Caco-2 (cell line): ENCODE measurements at regions not wholly inside any gene's neighbourhood (a gene's known extent, or its start where the extent isn't known, plus 50 kb on each side); places are given as distances from the start of the nearest gene placed in this dataset.

Experiments
- BruUV-seq: library from RNA; stranded (reverse); fragments of 400-500 nt; replicated peaks from 2 replicates; lab custom pipeline; 2021; lab: Mats Ljungman, UMichigan
- CTCF ChIA-PET: fragments of 300-600 bp; sonication (Branson Sonifier 250); formaldehyde crosslinking; loops from one replicate; lab custom pipeline; 2022; ENCODE audit warnings: antibody characterized with exemption; lab: Charles Lee
- POLR2A ChIA-PET: fragments of 300-600 bp; sonication (Branson Sonifier 250); formaldehyde crosslinking; loops from one replicate; lab custom pipeline; 2022; ENCODE audit warnings: antibody characterized with exemption; lab: Charles Lee
- DNase-seq, 2 experiments: peaks; one replicate each; pipeline versions ENCODE4 v3.0.0 to v3.0.0-alpha.2; 2020 to 2022
- H3K27me3 ChIP-seq: replicated peaks from 2 replicates; pipeline ENCODE4 v1.6.0; 2011; ENCODE audit warnings: low read length; ENCODE audit not compliant: control insufficient read depth, insufficient read depth
- H3K36me3 ChIP-seq: 2 replicates; pipeline ENCODE4 v1.5.1; 2011; ENCODE audit warnings: low read length; ENCODE audit not compliant: control insufficient read depth, insufficient read depth
- H3K4me1 ChIP-seq: fragments of 250-450 bp; sonication (Bioruptor Pico); 2 replicates; pipeline ENCODE4 v1.5.1; 2020; ENCODE audit warnings: mild to moderate bottlenecking
- H3K4me3 ChIP-seq: 2 replicates; pipeline ENCODE4 v1.5.1; 2011; ENCODE audit warnings: low read depth, mild to moderate bottlenecking, control low read depth, low read length
- H3K9me3 ChIP-seq: fragments of 250-450 bp; sonication (Bioruptor Pico); 2 replicates; pipeline ENCODE4 v1.5.1; 2020; ENCODE audit warnings: mild to moderate bottlenecking, moderate library complexity
- H3K27ac Mint-ChIP-seq: one replicate; pipeline ENCODE4 v1.8.0; 2022; ENCODE audit warnings: mixed read lengths; ENCODE audit not compliant: unreplicated experiment
- H3K27me3 Mint-ChIP-seq: one replicate; pipeline ENCODE4 v1.8.0; 2022; ENCODE audit warnings: mixed read lengths; ENCODE audit not compliant: insufficient read depth, unreplicated experiment
- H3K36me3 Mint-ChIP-seq: one replicate; pipeline ENCODE4 v1.8.0; 2022; ENCODE audit warnings: mild to moderate bottlenecking, mixed read lengths; ENCODE audit not compliant: insufficient read depth, unreplicated experiment
- H3K4me1 Mint-ChIP-seq: one replicate; pipeline ENCODE4 v1.8.0; 2022; ENCODE audit warnings: low read depth, mixed read lengths; ENCODE audit not compliant: unreplicated experiment
- H3K4me3 Mint-ChIP-seq: one replicate; pipeline ENCODE4 v1.8.0; 2022; ENCODE audit warnings: mild to moderate bottlenecking, moderate library complexity, mixed read lengths; ENCODE audit not compliant: unreplicated experiment
- H3K9me3 Mint-ChIP-seq: one replicate; pipeline ENCODE4 v1.8.0; 2022; ENCODE audit warnings: mixed read lengths; ENCODE audit not compliant: unreplicated experiment
- intact Hi-C: fragments of 100-400 bp; cut with micrococcal nuclease; formaldehyde crosslinking; loops from one replicate; pipeline ENCODE4 v1.10.0; 2022; ENCODE audit not compliant: unreplicated experiment
- TF ChIP-seq, protein P1 (sequence below), 2 experiments: fragments of 200-600 bp in 1 of 2; IDR thresholded peaks; 1 replicate in 1 of 2; 2 replicates in 1 of 2; pipeline versions ENCODE4 v1.5.1 to v1.8.0; 2011 to 2022; ENCODE audit warnings: antibody characterized with exemption in 1 of 2, control low read depth in 1 of 2, inconsistent platforms in 1 of 2, low read depth in 1 of 2, low read length in 1 of 2, mild to moderate bottlenecking in 1 of 2, moderate library complexity in 1 of 2; ENCODE audit not compliant: insufficient read depth in 1 of 2, severe bottlenecking in 1 of 2, unreplicated experiment in 1 of 2

DNA sequence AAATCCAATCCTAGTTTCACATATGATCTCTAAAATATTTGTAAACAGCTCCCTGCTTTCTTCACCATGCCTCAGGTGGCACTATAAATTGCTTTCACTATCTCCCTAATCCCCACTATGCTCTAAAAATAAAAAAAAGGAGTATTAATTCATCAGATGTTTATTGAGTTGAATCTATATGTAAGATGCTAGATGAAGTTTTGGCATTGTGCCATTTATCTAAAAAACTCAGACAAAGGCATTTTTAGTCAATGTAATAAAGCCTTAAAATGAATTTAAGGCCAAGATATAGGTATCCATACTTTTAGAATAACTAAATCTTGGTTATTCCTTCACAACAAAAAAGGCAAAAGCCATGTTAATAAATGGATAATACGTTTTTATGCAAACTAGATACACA, 373.9 kb downstream of the ETS1 start:
- peaks cover 18% of the 10 kb centered on the region; the same call in 1 of the 2 replicates for H3K9me3 ChIP-seq
- H3K4me1 Mint-ChIP-seq, result peaks cover 21% of the 10 kb centered on the region
- H3K4me3 Mint-ChIP-seq, result no peak overlapping the region
- no peaks in the 10 kb centered on the region for H3K27me3 ChIP-seq
- H3K4me3 ChIP-seq, result no peak overlapping the region
- intact Hi-C loops, result no loop called here
- ChIA-PET CTCF (interaction anchor here (1.2 kb wide), 1 partner anchor 41 kb away, joined by 5 read pairs; no protein-coding TSS in a partner anchor), POLR2A (no interaction called here)
- H3K36me3 ChIP-seq, result no peaks in the 10 kb centered on the region
- no peak for DNase-seq
- peaks cover 40% of the 10 kb centered on the region for H3K4me1 ChIP-seq
- H3K27me3 Mint-ChIP-seq, result no peaks in the 10 kb centered on the region
- no TSS peak for BruUV-seq
- H3K27ac Mint-ChIP-seq, result peak overlapping the region; percentile 39
- peaks cover 50% of the 10 kb centered on the region for H3K9me3 Mint-ChIP-seq
- TF ChIP-seq, protein P1, sequence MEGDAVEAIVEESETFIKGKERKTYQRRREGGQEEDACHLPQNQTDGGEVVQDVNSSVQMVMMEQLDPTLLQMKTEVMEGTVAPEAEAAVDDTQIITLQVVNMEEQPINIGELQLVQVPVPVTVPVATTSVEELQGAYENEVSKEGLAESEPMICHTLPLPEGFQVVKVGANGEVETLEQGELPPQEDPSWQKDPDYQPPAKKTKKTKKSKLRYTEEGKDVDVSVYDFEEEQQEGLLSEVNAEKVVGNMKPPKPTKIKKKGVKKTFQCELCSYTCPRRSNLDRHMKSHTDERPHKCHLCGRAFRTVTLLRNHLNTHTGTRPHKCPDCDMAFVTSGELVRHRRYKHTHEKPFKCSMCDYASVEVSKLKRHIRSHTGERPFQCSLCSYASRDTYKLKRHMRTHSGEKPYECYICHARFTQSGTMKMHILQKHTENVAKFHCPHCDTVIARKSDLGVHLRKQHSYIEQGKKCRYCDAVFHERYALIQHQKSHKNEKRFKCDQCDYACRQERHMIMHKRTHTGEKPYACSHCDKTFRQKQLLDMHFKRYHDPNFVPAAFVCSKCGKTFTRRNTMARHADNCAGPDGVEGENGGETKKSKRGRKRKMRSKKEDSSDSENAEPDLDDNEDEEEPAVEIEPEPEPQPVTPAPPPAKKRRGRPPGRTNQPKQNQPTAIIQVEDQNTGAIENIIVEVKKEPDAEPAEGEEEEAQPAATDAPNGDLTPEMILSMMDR (IDR thresholded peaks at IDR 0.05; ENCODE audit: insufficient read depth in 1 of 2, low read depth in 1 of 2, low read length in 1 of 2, severe bottlenecking in 1 of 2, unreplicated experiment in 1 of 2), result no peak
- no peaks in the 10 kb centered on the region for H3K36me3 Mint-ChIP-seq

GRCh38 chr11:128212324-128212723, 375.0 kb downstream of the ETS1 start:
- peak overlapping the region; percentile 38 for H3K27ac Mint-ChIP-seq
- ChIA-PET POLR2A (no interaction called here), CTCF (no interaction called here)
- H3K9me3 Mint-ChIP-seq, result peaks cover 61% of the 10 kb centered on the region
- peaks cover 32% of the 10 kb centered on the region for H3K4me1 Mint-ChIP-seq
- Histone ChIP-seq H3K9me3 (peaks cover 20% of the 10 kb centered on the region; the same call in 1 of the 2 replicates), H3K4me3 (no peak overlapping the region), H3K36me3 (no peaks in the 10 kb centered on the region), H3K27me3 (no peaks in the 10 kb centered on the region), H3K4me1 (peaks cover 42% of the 10 kb centered on the region)
- DNase-seq, result no peak
- H3K36me3 Mint-ChIP-seq, result peaks cover 7% of the 10 kb centered on the region
- BruUV-seq, result no TSS peak
- TF ChIP-seq, protein P1 (IDR thresholded peaks at IDR 0.05; ENCODE audit: insufficient read depth in 1 of 2, low read depth in 1 of 2, low read length in 1 of 2, severe bottlenecking in 1 of 2, unreplicated experiment in 1 of 2), result no peak
- no peaks in the 10 kb centered on the region for H3K27me3 Mint-ChIP-seq
- H3K4me3 Mint-ChIP-seq, result no peak overlapping the region
- intact Hi-C loops, result no loop called here

GRCh38 chr11:128210148-128210940, 377.0 kb downstream of the ETS1 start:
- POLR2A ChIA-PET, result no interaction called here
- DNase-seq, result peak; percentile 89 to 91
- Histone ChIP-seq H3K4me3 (no peak overlapping the region), H3K4me1 (peaks cover 46% of the 10 kb centered on the region), H3K27me3 (no peaks in the 10 kb centered on the region), H3K9me3 (0 out of 2 replicates have a peak, but pooled peaks cover 26% of the 10 kb centered on the region), H3K36me3 (no peaks in the 10 kb centered on the region)
- Mint-ChIP-seq H3K4me1 (peaks cover 40% of the 10 kb centered on the region), H3K36me3 (peaks cover 7% of the 10 kb centered on the region), H3K27ac (peak overlapping the region; percentile 80), H3K27me3 (no peaks in the 10 kb centered on the region), H3K9me3 (peaks cover 65% of the 10 kb centered on the region), H3K4me3 (peak overlapping the region; percentile 62)
- CTCF ChIA-PET, result no interaction called here
- TF ChIP-seq, protein P1 (IDR thresholded peaks at IDR 0.05; ENCODE audit: insufficient read depth in 1 of 2, low read depth in 1 of 2, low read length in 1 of 2, severe bottlenecking in 1 of 2, unreplicated experiment in 1 of 2), result no peak
- BruUV-seq, result TSS peak; percentile 94
- intact Hi-C loops, result loop anchor here (1.0 kb wide), 3 partner anchors 9 to 238 kb away; no protein-coding TSS in a partner anchor
